Fibroblast of the aortic adventitia (primary cell): ENCODE measurements at regions not wholly inside any gene's neighbourhood (a gene's known extent, or its start where the extent isn't known, plus 50 kb on each side); places are given as distances from the start of the nearest gene placed in this dataset.
"Not testable (repeated sequence)": the region's sequence is repeated elsewhere in the genome, so short reads cannot be mapped to it uniquely, and the experiment has no call there.

Experiments
- DNase-seq: peaks from one replicate; pipeline ENCODE4 v3.0.0-alpha.2; 2010; ENCODE audit warnings: low read depth
- H3K4me3 ChIP-seq: 2 replicates; pipeline ENCODE4 v1.5.1; 2011; ENCODE audit warnings: low read depth, mild to moderate bottlenecking, control low read depth, low read length, moderate library complexity
- TF ChIP-seq, protein P1 (sequence below): IDR thresholded peaks from 2 replicates; pipeline ENCODE4 v1.5.1; 2011; ENCODE audit warnings: mild to moderate bottlenecking, low read length, control low read depth, inconsistent platforms; ENCODE audit not compliant: insufficient read depth

DNA sequence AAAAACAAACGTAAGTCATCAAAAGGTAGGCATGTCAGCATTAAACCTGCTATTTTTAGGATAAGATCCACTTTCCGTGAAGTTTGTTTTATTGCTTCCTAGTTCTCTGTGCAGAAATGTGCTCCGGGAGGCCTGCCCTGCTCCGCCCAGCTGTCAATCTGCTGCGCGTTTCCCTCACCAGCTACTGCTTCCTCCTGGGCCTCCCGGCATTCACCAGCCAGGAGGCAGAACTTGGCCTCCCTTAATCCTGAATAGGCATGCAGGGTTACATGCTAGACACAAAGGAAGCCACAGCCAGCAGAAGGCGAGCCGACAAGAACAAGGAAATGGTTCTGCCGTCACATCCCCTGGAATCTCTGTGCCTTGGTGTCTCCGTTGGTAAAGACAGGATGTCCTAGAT is 386.2 kb downstream of the IRS2 start:
- no peak overlapping the region for H3K4me3 ChIP-seq
- no peak for DNase-seq
- TF ChIP-seq, protein P1, sequence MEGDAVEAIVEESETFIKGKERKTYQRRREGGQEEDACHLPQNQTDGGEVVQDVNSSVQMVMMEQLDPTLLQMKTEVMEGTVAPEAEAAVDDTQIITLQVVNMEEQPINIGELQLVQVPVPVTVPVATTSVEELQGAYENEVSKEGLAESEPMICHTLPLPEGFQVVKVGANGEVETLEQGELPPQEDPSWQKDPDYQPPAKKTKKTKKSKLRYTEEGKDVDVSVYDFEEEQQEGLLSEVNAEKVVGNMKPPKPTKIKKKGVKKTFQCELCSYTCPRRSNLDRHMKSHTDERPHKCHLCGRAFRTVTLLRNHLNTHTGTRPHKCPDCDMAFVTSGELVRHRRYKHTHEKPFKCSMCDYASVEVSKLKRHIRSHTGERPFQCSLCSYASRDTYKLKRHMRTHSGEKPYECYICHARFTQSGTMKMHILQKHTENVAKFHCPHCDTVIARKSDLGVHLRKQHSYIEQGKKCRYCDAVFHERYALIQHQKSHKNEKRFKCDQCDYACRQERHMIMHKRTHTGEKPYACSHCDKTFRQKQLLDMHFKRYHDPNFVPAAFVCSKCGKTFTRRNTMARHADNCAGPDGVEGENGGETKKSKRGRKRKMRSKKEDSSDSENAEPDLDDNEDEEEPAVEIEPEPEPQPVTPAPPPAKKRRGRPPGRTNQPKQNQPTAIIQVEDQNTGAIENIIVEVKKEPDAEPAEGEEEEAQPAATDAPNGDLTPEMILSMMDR, result no peak

DNA sequence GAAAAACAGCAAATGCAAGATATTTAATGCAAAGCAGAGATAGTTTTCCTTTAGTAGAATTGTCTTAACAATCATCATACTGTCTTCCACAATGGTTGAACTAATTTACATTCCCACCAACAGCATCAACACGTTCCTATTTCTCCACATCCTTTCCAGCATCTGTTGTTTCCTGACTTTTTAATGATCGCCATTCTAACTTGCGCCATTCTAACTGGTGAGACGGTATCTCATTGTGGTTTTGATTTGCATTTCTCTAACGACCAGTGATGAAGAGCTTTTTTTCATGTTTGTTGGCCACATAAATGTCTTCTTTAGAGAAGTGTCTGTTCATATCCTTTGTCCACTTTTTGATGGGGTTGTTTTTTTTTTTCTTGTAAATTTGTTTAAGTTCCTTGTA is 388.3 kb downstream of the IRS2 start:
- not testable (repeated sequence) for DNase-seq, H3K4me3 ChIP-seq

DNA sequence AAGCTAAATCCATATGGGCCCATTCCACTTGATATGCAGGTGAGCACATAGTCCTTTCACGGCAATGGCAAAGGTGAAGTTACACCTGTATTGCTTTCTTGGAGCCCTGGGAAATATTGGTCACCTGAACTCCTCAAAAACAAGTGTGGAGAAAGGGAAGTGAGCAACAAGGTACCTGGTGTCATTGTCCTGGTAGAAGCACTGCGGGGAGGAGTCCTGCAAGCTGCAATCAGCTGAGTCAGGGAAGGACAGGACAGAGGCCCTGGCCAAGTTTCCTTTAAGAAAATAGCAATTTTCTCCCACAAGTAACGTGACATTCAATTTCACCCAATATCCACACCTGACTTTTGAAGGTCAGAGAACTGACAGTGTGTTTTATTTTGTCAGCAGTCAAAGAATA is 389.1 kb downstream of the IRS2 start:
- TF ChIP-seq, protein P1, result no peak
- H3K4me3 ChIP-seq, result no peak overlapping the region
- no peak for DNase-seq

DNA sequence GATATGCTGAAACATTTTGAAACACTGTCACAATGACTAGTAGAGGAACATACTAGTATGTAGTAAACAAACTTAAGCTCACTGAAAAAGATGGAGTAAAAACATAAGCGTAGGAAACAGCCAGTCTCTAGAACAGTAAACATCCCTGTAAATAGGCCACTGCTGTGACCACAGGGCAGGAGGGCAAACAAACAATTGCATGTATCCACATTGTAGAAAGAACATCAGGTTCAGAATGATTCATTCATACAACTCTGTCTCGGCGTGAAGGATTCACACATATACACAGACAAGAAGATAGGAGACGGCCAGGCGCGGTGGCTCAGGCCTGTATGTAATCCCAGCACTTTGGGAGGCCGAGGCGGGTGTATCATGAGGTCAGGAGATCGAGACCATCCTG is 390.1 kb downstream of the IRS2 start:
- no peak overlapping the region for H3K4me3 ChIP-seq
- TF ChIP-seq, protein P1, result no peak
- DNase-seq, result no peak

DNA sequence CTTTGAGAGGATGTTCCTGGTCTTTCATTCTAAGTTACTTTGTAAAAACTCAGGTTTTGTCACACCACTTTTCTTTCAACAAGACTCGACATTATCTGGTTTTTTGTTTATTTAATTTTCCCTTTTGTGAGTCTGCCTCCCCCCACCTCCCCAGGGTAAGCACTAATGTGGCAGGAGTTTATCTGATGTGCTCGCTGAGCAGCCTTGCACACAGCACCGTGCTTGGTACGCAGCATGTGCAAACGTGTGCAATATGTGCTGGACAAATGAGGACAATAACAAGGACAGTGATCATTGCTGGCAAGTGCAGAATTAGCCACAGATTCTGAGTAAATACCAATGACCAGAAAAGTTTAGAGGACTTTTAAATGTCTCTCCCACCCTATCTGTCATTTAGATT is 391.4 kb downstream of the IRS2 start:
- H3K4me3 ChIP-seq, result no peak overlapping the region

DNA sequence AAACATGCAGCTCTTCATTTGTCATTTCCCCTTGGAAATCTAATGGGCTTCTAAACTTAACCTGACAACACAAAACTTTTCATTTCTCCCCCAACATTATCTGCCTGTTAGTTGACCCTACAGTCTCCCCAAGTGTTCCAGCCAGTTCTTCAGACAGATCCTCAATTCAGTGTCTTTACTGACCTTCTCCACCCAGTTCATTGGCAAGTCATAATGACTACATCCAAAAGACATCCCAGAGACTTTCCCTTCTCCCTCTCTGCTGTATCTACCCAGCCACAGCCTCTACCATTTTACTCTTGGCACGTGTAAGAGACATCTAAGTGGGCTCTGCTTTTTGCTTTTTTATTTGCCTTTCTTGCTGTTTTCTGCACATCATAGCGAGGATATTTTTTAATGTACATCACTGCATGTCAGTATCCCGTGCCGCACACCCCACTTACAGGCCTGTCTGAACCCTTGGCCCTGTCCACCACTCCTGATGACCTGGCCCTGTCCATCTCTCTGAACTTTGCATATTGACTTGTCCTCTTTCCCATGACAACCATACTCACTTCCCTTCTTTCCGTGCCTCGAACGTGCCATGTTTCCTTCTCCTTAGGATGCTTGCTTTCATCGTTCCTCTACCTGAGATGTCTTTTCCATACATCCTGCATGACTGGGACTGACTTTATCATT is 391.9 kb downstream of the IRS2 start:
- TF ChIP-seq, protein P1, result no peak
- no peak overlapping the region for H3K4me3 ChIP-seq
- DNase-seq, result no peak

More for the DNA sequence above, 391.4 kb downstream of the IRS2 start:
- TF ChIP-seq, protein P1, result no peak
- no peak for DNase-seq

DNA sequence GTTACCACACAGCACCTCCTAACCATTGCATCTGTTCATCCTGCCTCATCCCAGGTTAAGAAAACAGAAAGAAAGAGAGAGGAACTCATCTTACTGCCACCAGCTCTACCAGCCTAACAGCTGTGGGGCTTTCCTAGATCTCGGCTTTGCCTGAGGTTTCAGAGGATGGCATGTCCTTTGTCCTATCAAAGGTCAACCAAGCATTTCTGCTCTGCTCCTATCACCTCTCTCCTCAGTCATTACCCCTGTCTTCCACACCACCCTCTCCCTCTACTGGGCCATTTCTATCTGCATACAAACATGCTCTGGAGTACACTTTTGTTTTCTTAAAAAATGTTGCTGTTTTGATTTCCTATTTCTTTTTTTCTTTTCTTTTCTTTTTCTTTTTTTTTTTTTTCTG is 393.3 kb downstream of the IRS2 start:
- no peak for DNase-seq
- TF ChIP-seq, protein P1, result no peak
- no peak overlapping the region for H3K4me3 ChIP-seq
